T-helper 2 cell treated with Interferon-gamma antibody and Interleukin-4, amounts not matched to agents 100 ng/mL and 5 ng/mL, for 36 hours (primary cell): ENCODE measurements at regions not wholly inside any gene's neighbourhood (a gene's known extent, or its start where the extent isn't known, plus 50 kb on each side); places are given as distances from the start of the nearest gene placed in this dataset.
"Not testable (repeated sequence)": the region's sequence is repeated elsewhere in the genome, so short reads cannot be mapped to it uniquely, and the experiment has no call there.

Source experiments
- intact Hi-C: fragments of 100-400 bp; cut with micrococcal nuclease; formaldehyde crosslinking; loops from one replicate; pipeline ENCODE4 v1.15.1; 2023

GRCh38 chr2:207351171-207351570, 178.6 kb upstream of the CREB1 start:
- intact Hi-C loops, result no loop called here

GRCh38 chr2:207352978-207353671, 176.6 kb upstream of the CREB1 start:
- intact Hi-C loops, result loop anchor here (2.0 kb wide), 2 partner anchors 306 to 552 kb away; no protein-coding TSS in a partner anchor

GRCh38 chr2:207353836-207354235, 175.9 kb upstream of the CREB1 start:
- intact Hi-C loops, result loop anchor here (2.0 kb wide), 2 partner anchors 307 to 553 kb away; no protein-coding TSS in a partner anchor

GRCh38 chr2:207354462-207354861, 175.3 kb upstream of the CREB1 start:
- intact Hi-C loops, result no loop called here

- intact Hi-C loops, result no loop called here
These were observed 173.2 kb upstream of the CREB1 start for GRCh38 chr2:207356567-207356966.

GRCh38 chr2:207357216-207357615, 172.5 kb upstream of the CREB1 start:
- intact Hi-C loops, result no loop called here

- intact Hi-C loops, result no loop called here
These were observed 167.0 kb upstream of the CREB1 start for GRCh38 chr2:207362716-207363115.

- intact Hi-C loops, result no loop called here
These were observed 165.9 kb upstream of the CREB1 start for GRCh38 chr2:207363761-207364290.

- intact Hi-C loops, result no loop called here
These were observed 159.1 kb upstream of the CREB1 start for GRCh38 chr2:207370646-207371045.

- intact Hi-C loops, result no loop called here
These were observed 157.9 kb upstream of the CREB1 start for GRCh38 chr2:207371877-207372276.

GRCh38 chr2:207372483-207372882, 157.3 kb upstream of the CREB1 start:
- intact Hi-C loops, result no loop called here

GRCh38 chr2:207375207-207375875, 154.4 kb upstream of the CREB1 start:
- intact Hi-C loops, result no loop called here

GRCh38 chr2:207378620-207379019, 151.1 kb upstream of the CREB1 start:
- intact Hi-C loops, result not testable (repeated sequence)

GRCh38 chr2:207385076-207385475, 144.7 kb upstream of the CREB1 start:
- intact Hi-C loops, result no loop called here

GRCh38 chr2:207385903-207386302, 143.9 kb upstream of the CREB1 start:
- intact Hi-C loops, result no loop called here

- intact Hi-C loops, result no loop called here
These were observed 142.7 kb upstream of the CREB1 start for GRCh38 chr2:207387001-207387571.

- intact Hi-C loops, result no loop called here
These were observed 139.3 kb upstream of the CREB1 start for GRCh38 chr2:207390302-207391095.

- intact Hi-C loops, result no loop called here
These were observed 135.5 kb upstream of the CREB1 start for GRCh38 chr2:207394203-207394781.

GRCh38 chr2:207394812-207395534, 134.8 kb upstream of the CREB1 start:
- intact Hi-C loops, result no loop called here

GRCh38 chr2:207395535-207396251, 134.1 kb upstream of the CREB1 start:
- intact Hi-C loops, result no loop called here
